Stimulated activated naive B cell treated with anti-CD40 and anti-IgM and Interleukin-4, amounts not matched to agents 10 μg/mL and 1 μg/mL and 100 μg/mL, for 72 hours (primary cell): ENCODE measurements at regions not wholly inside any gene's neighbourhood (a gene's known extent, or its start where the extent isn't known, plus 50 kb on each side); places are given as distances from the start of the nearest gene placed in this dataset.

Experiments used
- ATAC-seq, 2 donors: fragments of 150-1000 bp; cut with Tn5 transposase; replicated peaks; 2 replicates each; pipeline ENCODE4 v1.10.0; 2021; ENCODE audit warnings: moderate library complexity in 1 of 2
- DNase-seq: peaks from one replicate; pipeline ENCODE4 v3.0.0; 2021
- H3K27ac Mint-ChIP-seq: one replicate; pipeline ENCODE4 v1.8.0; 2022; ENCODE audit warnings: mild to moderate bottlenecking, mixed read lengths
- H3K27me3 Mint-ChIP-seq, 2 donors: one replicate each; pipeline ENCODE4 v1.8.0; 2022; ENCODE audit warnings: mixed read lengths in 2 of 2
- H3K36me3 Mint-ChIP-seq, 2 donors: one replicate each; pipeline ENCODE4 v1.8.0; 2022; ENCODE audit warnings: mixed read lengths in 2 of 2, mild to moderate bottlenecking in 1 of 2
- H3K4me1 Mint-ChIP-seq, 2 donors: one replicate each; pipeline ENCODE4 v1.8.0; 2022; ENCODE audit warnings: mixed read lengths in 2 of 2, mild to moderate bottlenecking in 1 of 2
- H3K4me3 Mint-ChIP-seq, 2 donors: one replicate each; pipeline ENCODE4 v1.8.0; 2022; ENCODE audit warnings: mild to moderate bottlenecking in 2 of 2, mixed read lengths in 2 of 2, moderate library complexity in 1 of 2
- H3K9me3 Mint-ChIP-seq, 2 donors: one replicate each; pipeline ENCODE4 v1.8.0; 2022; ENCODE audit warnings: mixed read lengths in 2 of 2, mild to moderate bottlenecking in 1 of 2

- no peak overlapping the region for H3K27ac Mint-ChIP-seq
- H3K27me3 Mint-ChIP-seq: peaks cover 19 to 26% of the 10 kb centered on the region in 2 donors
- peaks cover 5 to 6% of the 10 kb centered on the region in 2 donors for H3K36me3 Mint-ChIP-seq
- ATAC-seq: peak; percentile 46 to 57
- H3K9me3 Mint-ChIP-seq: peaks cover 5 to 12% of the 10 kb centered on the region in 2 donors
- DNase-seq: no peak
- H3K4me1 Mint-ChIP-seq: peaks cover 2 to 11% of the 10 kb centered on the region in 2 donors
- H3K4me3 Mint-ChIP-seq: no peak overlapping the region
These were observed 52.0 kb upstream of the FAM20B start for GRCh38 chr1:178973652-178974101.
